GM23338 (cell line): ENCODE measurements at regions not wholly inside any gene's neighbourhood (a gene's known extent, or its start where the extent isn't known, plus 50 kb on each side); places are given as distances from the start of the nearest gene placed in this dataset.

Experiments used
- ATAC-seq: fragments of 200-7000 bp; cut with Tn5 transposase; 3 replicates; pipeline ENCODE4 v1.9.1; 2020
- DNase-seq: peaks from one replicate; pipeline ENCODE4 v3.0.0-alpha.2; 2015; ENCODE audit warnings: low spot score
- H2AFZ ChIP-seq: fragments of 200-600 bp; sonication (generic); 2 replicates; pipeline ENCODE4 v1.8.0; 2016; ENCODE audit warnings: antibody characterized with exemption, mild to moderate bottlenecking, moderate library complexity
- H3F3A ChIP-seq: fragments of 200-600 bp; sonication (generic); replicated peaks from 2 replicates; pipeline ENCODE4 v1.8.0; 2017; ENCODE audit warnings: antibody characterized with exemption, mixed run types, low read depth
- H3K27ac ChIP-seq: fragments of 200-600 bp; sonication (generic); 2 replicates; pipeline ENCODE4 v1.6.1; 2016; ENCODE audit warnings: low read depth
- H3K27me3 ChIP-seq: fragments of 200-600 bp; sonication (generic); 2 replicates; pipeline ENCODE4 v1.8.0; 2016; ENCODE audit warnings: mild to moderate bottlenecking, mixed run types, moderate library complexity; ENCODE audit not compliant: insufficient read depth
- H3K36me3 ChIP-seq: fragments of 200-600 bp; sonication (generic); 2 replicates; pipeline ENCODE4 v1.8.0; 2016; ENCODE audit warnings: mild to moderate bottlenecking; ENCODE audit not compliant: insufficient read depth
- H3K4me1 ChIP-seq: fragments of 200-600 bp; sonication (generic); 2 replicates; pipeline ENCODE4 v1.8.0; 2016; ENCODE audit warnings: mild to moderate bottlenecking, moderate library complexity; ENCODE audit not compliant: insufficient read depth
- H3K4me2 ChIP-seq: fragments of 200-600 bp; sonication (generic); 2 replicates; pipeline ENCODE4 v1.7.1; 2017; ENCODE audit warnings: mixed run types
- H3K4me3 ChIP-seq: fragments of 200-600 bp; sonication (generic); 2 replicates; pipeline ENCODE4 v1.6.1; 2016; ENCODE audit warnings: mixed run types
- H3K79me2 ChIP-seq: fragments of 200-600 bp; sonication (generic); replicated peaks from 2 replicates; pipeline ENCODE4 v1.8.0; 2017; ENCODE audit warnings: mild to moderate bottlenecking; ENCODE audit not compliant: insufficient read depth
- H3K9me2 ChIP-seq: fragments of 200-600 bp; sonication (generic); 2 replicates; pipeline ENCODE4 v1.8.0; 2017; ENCODE audit not compliant: insufficient read depth
- H4K20me1 ChIP-seq: fragments of 200-600 bp; sonication (generic); replicated peaks from 2 replicates; pipeline ENCODE4 v1.8.0; 2017; ENCODE audit warnings: mild to moderate bottlenecking; ENCODE audit not compliant: insufficient read depth
- H3K27ac Mint-ChIP-seq: 2 replicates; pipeline ENCODE4 v1.8.0; 2020; ENCODE audit warnings: inconsistent platforms, mild to moderate bottlenecking, moderate library complexity, mixed read lengths
- H3K27me3 Mint-ChIP-seq: 3 replicates; pipeline ENCODE4 v1.8.0; 2022; ENCODE audit warnings: low read depth, mild to moderate bottlenecking, moderate library complexity, mixed read lengths, inconsistent platforms; ENCODE audit not compliant: insufficient read depth, poor library complexity
- H3K36me3 Mint-ChIP-seq: 3 replicates; pipeline ENCODE4 v1.8.0; 2021; ENCODE audit warnings: low read depth, mild to moderate bottlenecking, inconsistent platforms, moderate library complexity, mixed read lengths
- H3K4me1 Mint-ChIP-seq: 3 replicates; pipeline ENCODE4 v1.8.0; 2020; ENCODE audit warnings: mild to moderate bottlenecking, inconsistent platforms, mixed read lengths
- H3K4me3 Mint-ChIP-seq: 3 replicates; pipeline ENCODE4 v1.8.0; 2021; ENCODE audit warnings: moderate library complexity, mild to moderate bottlenecking, inconsistent platforms, mixed read lengths
- H3K9me3 Mint-ChIP-seq: 3 replicates; pipeline ENCODE4 v1.8.0; 2020; ENCODE audit warnings: moderate library complexity, mild to moderate bottlenecking, inconsistent platforms, mixed read lengths
- CREB1 ChIP-seq: fragments of 250-450 bp; sonication (Bioruptor Pico); IDR thresholded peaks from 2 replicates; pipeline ENCODE4 v1.5.0; 2020; ENCODE audit warnings: low read depth, mild to moderate bottlenecking, moderate library complexity
- POLR2AphosphoS5 ChIP-seq: IDR thresholded peaks from 2 replicates; pipeline ENCODE4 v1.6.1; 2016; ENCODE audit warnings: antibody characterized with exemption, low read depth
- REST ChIP-seq: IDR thresholded peaks from one replicate; pipeline ENCODE4 v1.6.1; 2018; ENCODE audit warnings: antibody characterized with exemption; ENCODE audit not compliant: unreplicated experiment
- STAT1 ChIP-seq: IDR thresholded peaks from one replicate; pipeline ENCODE4 v1.6.1; 2016; ENCODE audit warnings: antibody characterized with exemption; ENCODE audit not compliant: unreplicated experiment
- ZNF331 ChIP-seq: fragments of 250-450 bp; sonication (Bioruptor Pico); IDR thresholded peaks from 2 replicates; pipeline ENCODE4 v1.5.0; 2020; ENCODE audit warnings: low read depth, mild to moderate bottlenecking, moderate library complexity
- ZNF462 ChIP-seq: fragments of 250-450 bp; sonication (Bioruptor Pico); IDR thresholded peaks from 2 replicates; pipeline ENCODE4 v1.5.0; 2020; ENCODE audit warnings: mild to moderate bottlenecking, moderate library complexity

- H3K9me2 ChIP-seq: no peaks in the 10 kb centered on the region
- Mint-ChIP-seq H3K4me1 (peaks cover 3% of the 10 kb centered on the region), H3K4me3 (no peak overlapping the region), H3K27ac (no peak overlapping the region), H3K36me3 (no peaks in the 10 kb centered on the region), H3K9me3 (peaks cover 6% of the 10 kb centered on the region; the same call in 1 of the 3 replicates), H3K27me3 (peaks cover 4% of the 10 kb centered on the region)
- H3K79me2 ChIP-seq: no peaks in the 10 kb centered on the region
- TF ChIP-seq CREB1: no peak
- no peak for TF ChIP-seq STAT1
- TF ChIP-seq REST: no peak
- TF ChIP-seq POLR2AphosphoS5: no peak
- TF ChIP-seq ZNF331 (CRISPR knock-in tag): no peak
- TF ChIP-seq ZNF462 (CRISPR knock-in tag): no peak
- DNase-seq: no peak
- peak overlapping the region; percentile 74; the same call in 1 of the 2 replicates for H2AFZ ChIP-seq
- H4K20me1 ChIP-seq: no peaks in the 10 kb centered on the region
- H3K4me1 ChIP-seq: peaks cover 2% of the 10 kb centered on the region; the same call in 1 of the 2 replicates
- no peaks in the 10 kb centered on the region for H3K36me3 ChIP-seq
- no peak overlapping the region for H3K4me2 ChIP-seq
- no peaks in the 10 kb centered on the region for H3K27me3 ChIP-seq
- H3K4me3 ChIP-seq: no peak overlapping the region
- no peaks in the 10 kb centered on the region for H3F3A ChIP-seq
- no peak for ATAC-seq
- H3K27ac ChIP-seq: no peak overlapping the region
These were observed 536.8 kb downstream of the NPIPA7 start for GRCh38 chr16:16915771-16916170.
